ENCODE measurements at regions not wholly inside any gene's neighbourhood (a gene's known extent, or its start where the extent isn't known, plus 50 kb on each side); places are given as distances from the start of the nearest gene placed in this dataset.

DNA sequence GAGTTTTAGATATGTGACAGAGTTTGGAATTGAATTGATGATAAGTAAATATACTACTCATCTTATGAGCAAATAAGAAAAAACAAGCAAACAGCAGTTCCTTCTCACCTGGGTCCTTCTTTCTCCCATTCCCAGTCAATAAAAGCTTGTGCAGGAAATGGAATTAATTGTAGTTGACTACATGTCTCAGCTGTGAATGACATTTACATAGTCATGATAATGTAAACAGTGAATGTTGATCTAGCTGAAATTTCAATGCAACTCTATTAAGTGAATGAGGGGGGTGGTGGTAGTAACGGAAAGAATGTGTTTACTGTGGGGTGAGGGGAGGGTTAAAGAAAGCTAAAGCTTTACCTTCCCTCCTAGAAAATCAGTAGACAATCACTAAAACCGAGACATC lies 76.2 kb downstream of the NFKBIZ start:
- no peak for TF ChIP-seq SP1 (IDR thresholded peaks at IDR 0.05)
- no peak for TF ChIP-seq BHLHE40 (IDR thresholded peaks at IDR 0.05; ENCODE audit: borderline replicate concordance)
- TF ChIP-seq CTBP1 (IDR thresholded peaks at IDR 0.05; ENCODE audit: borderline replicate concordance) = no peak
- no peak for TF ChIP-seq L3MBTL2 (conservative IDR thresholded peaks at IDR 0.05)
- no peak for TF ChIP-seq TARDBP (IDR thresholded peaks at IDR 0.05)
- TF ChIP-seq, protein P1, sequence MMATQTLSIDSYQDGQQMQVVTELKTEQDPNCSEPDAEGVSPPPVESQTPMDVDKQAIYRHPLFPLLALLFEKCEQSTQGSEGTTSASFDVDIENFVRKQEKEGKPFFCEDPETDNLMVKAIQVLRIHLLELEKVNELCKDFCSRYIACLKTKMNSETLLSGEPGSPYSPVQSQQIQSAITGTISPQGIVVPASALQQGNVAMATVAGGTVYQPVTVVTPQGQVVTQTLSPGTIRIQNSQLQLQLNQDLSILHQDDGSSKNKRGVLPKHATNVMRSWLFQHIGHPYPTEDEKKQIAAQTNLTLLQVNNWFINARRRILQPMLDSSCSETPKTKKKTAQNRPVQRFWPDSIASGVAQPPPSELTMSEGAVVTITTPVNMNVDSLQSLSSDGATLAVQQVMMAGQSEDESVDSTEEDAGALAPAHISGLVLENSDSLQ (IDR thresholded peaks at IDR 0.05) = no peak
- no peak for TF ChIP-seq ARNT (IDR thresholded peaks at IDR 0.05)
- no peak for TF ChIP-seq FOXA1 (IDR thresholded peaks at IDR 0.05)

Measured in HEK293T (cell line).